Body of pancreas (tissue), 4 donors: ENCODE measurements at regions not wholly inside any gene's neighbourhood (a gene's known extent, or its start where the extent isn't known, plus 50 kb on each side); places are given as distances from the start of the nearest gene placed in this dataset.

Source experiments
- ATAC-seq: fragments of 150-250 bp; one replicate; pipeline ENCODE4 v1.9.1; 2016
- DNase-seq, 4 donors: peaks; one replicate each; pipeline ENCODE4 v3.0.0-alpha.2; 2019
- H3K27ac ChIP-seq, 4 donors: fragments of 200-600 bp; sonication (generic); 1 replicate in 3 of 4; 2 replicates in 1 of 4; pipeline versions ENCODE4 v1.5.1 to v1.6.1; 2016 to 2019; ENCODE audit warnings: mild to moderate bottlenecking in 1 of 4, mixed read lengths in 1 of 4, moderate library complexity in 1 of 4
- H3K27me3 ChIP-seq, 2 donors: fragments of 200-600 bp; sonication (generic); one replicate each; pipeline ENCODE4 v1.6.0; 2016; ENCODE audit warnings: mild to moderate bottlenecking in 1 of 2
- H3K36me3 ChIP-seq, 2 donors: fragments of 200-600 bp; sonication (generic); replicated peaks in 1 of 2; 2 replicates each; pipeline ENCODE4 v1.5.1; 2016; ENCODE audit warnings: low read depth in 2 of 2; ENCODE audit not compliant: insufficient read depth in 1 of 2
- H3K4me1 ChIP-seq: fragments of 200-600 bp; sonication (generic); one replicate; pipeline ENCODE4 v1.6.0; 2016
- H3K4me3 ChIP-seq, 2 donors: fragments of 200-600 bp; sonication (generic); 1 replicate in 1 of 2; 2 replicates in 1 of 2; pipeline ENCODE4 v1.5.1; 2016 to 2019
- H3K9me3 ChIP-seq, 3 donors: fragments of 200-600 bp; sonication (generic); 1 replicate in 2 of 3; 2 replicates in 1 of 3; pipeline ENCODE4 v1.5.1; 2016
- POLR2A ChIP-seq, 3 donors: fragments of 450-650 bp; IDR thresholded peaks; one replicate each; pipeline ENCODE4 v1.6.1; 2016; ENCODE audit warnings: antibody characterized with exemption in 3 of 3, mild to moderate bottlenecking in 2 of 3
- WGBS, 2 donors: methylation state at CpG; one replicate each; pipeline ENCODE4 v1.1.5; 2017; 5-methylcytosine and 5-hydroxymethylcytosine counted together
- intact Hi-C: fragments of 100-400 bp; cut with DNase I; formaldehyde crosslinking; loops from one replicate; pipeline ENCODE4 v1.15.1; 2023
- TF ChIP-seq, protein P1 (sequence below), 7 experiments: fragments of 450-650 bp in 4 of 7; fragments of 200-600 bp in 3 of 7; sonication (generic) in 3 of 7; IDR thresholded peaks; one replicate each; pipeline ENCODE4 v1.5.1; 2016 to 2019; ENCODE audit warnings: antibody characterized with exemption in 7 of 7

GRCh38 chr16:86828202-86828601 lies 249.9 kb downstream of the FOXL1 start:
- H3K9me3 ChIP-seq: no peaks in the 10 kb centered on the region
- H3K27me3 ChIP-seq: peaks cover 0 to 4% of the 10 kb centered on the region in 2 donors
- TF ChIP-seq, protein P1, sequence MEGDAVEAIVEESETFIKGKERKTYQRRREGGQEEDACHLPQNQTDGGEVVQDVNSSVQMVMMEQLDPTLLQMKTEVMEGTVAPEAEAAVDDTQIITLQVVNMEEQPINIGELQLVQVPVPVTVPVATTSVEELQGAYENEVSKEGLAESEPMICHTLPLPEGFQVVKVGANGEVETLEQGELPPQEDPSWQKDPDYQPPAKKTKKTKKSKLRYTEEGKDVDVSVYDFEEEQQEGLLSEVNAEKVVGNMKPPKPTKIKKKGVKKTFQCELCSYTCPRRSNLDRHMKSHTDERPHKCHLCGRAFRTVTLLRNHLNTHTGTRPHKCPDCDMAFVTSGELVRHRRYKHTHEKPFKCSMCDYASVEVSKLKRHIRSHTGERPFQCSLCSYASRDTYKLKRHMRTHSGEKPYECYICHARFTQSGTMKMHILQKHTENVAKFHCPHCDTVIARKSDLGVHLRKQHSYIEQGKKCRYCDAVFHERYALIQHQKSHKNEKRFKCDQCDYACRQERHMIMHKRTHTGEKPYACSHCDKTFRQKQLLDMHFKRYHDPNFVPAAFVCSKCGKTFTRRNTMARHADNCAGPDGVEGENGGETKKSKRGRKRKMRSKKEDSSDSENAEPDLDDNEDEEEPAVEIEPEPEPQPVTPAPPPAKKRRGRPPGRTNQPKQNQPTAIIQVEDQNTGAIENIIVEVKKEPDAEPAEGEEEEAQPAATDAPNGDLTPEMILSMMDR (IDR thresholded peaks at IDR 0.05): no peak
- no peak for TF ChIP-seq POLR2A (IDR thresholded peaks at IDR 0.05)
- no peak for ATAC-seq
- 53 to 60% methylated on average over 6 of the region's 6 CpGs for WGBS, 2 donors
- intact Hi-C loops: no loop called here
- H3K36me3 ChIP-seq: no peaks in the 10 kb centered on the region
- H3K27ac ChIP-seq: no peak overlapping the region
- no peak overlapping the region for H3K4me3 ChIP-seq
- no peaks in the 10 kb centered on the region for H3K4me1 ChIP-seq
- DNase-seq: no peak

- intact Hi-C loops: no loop called here
- Histone ChIP-seq H3K27ac (no peak overlapping the region), H3K27me3 (peaks cover 0 to 4% of the 10 kb centered on the region in 2 donors), H3K9me3 (no peaks in the 10 kb centered on the region), H3K4me1 (no peaks in the 10 kb centered on the region), H3K36me3 (no peaks in the 10 kb centered on the region), H3K4me3 (no peak overlapping the region)
- ATAC-seq: no peak
- WGBS, 2 donors: 62 to 74% methylated on average over 11 of the region's 11 CpGs
- TF ChIP-seq, protein P1 (IDR thresholded peaks at IDR 0.05): no peak
- no peak for TF ChIP-seq POLR2A (IDR thresholded peaks at IDR 0.05)
- DNase-seq: no peak
Observed at GRCh38 chr16:86828653-86829052, 250.3 kb downstream of the FOXL1 start.

- Histone ChIP-seq H3K27ac (no peak overlapping the region), H3K4me3 (no peak overlapping the region), H3K36me3 (no peaks in the 10 kb centered on the region), H3K4me1 (no peaks in the 10 kb centered on the region), H3K9me3 (no peaks in the 10 kb centered on the region), H3K27me3 (no peaks in the 10 kb centered on the region)
- no peak for TF ChIP-seq POLR2A (IDR thresholded peaks at IDR 0.05)
- TF ChIP-seq, protein P1 (IDR thresholded peaks at IDR 0.05): no peak
- no peak for ATAC-seq
- DNase-seq: no peak
- intact Hi-C loops: no loop called here
- WGBS, 2 donors: 61 to 73% methylated on average over 5 of the region's 5 CpGs
Observed at GRCh38 chr16:86831366-86831765, 253.0 kb downstream of the FOXL1 start.

DNA sequence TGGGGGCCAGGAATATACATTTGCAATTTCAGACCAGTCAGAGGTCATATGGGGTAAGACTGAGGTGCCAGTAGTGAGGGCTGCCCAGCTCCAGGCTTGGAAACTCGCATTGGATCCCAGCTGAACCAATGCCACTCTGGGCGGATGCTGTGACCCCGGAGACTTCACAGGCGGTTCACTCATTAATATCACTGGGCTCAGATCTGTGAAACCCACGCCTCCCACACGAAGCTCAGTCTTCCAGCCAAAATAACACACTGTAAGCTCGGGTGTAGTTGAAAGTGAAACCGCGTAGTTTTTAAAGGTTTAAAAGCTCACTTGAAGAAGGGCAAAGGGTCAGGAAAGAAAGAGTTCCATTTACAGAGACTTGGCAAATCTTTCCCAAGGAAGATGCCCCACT lies 254.8 kb downstream of the FOXL1 start:
- 48 to 54% methylated on average over 9 of the region's 9 CpGs for WGBS, 2 donors
- Histone ChIP-seq H3K36me3 (no peaks in the 10 kb centered on the region), H3K4me3 (no peak overlapping the region), H3K27ac (no peak overlapping the region), H3K27me3 (no peaks in the 10 kb centered on the region), H3K9me3 (no peaks in the 10 kb centered on the region), H3K4me1 (no peaks in the 10 kb centered on the region)
- DNase-seq (no peak), ATAC-seq (no peak)
- TF ChIP-seq POLR2A (IDR thresholded peaks at IDR 0.05): no peak
- TF ChIP-seq, protein P1 (IDR thresholded peaks at IDR 0.05): no peak
- intact Hi-C loops: no loop called here

DNA sequence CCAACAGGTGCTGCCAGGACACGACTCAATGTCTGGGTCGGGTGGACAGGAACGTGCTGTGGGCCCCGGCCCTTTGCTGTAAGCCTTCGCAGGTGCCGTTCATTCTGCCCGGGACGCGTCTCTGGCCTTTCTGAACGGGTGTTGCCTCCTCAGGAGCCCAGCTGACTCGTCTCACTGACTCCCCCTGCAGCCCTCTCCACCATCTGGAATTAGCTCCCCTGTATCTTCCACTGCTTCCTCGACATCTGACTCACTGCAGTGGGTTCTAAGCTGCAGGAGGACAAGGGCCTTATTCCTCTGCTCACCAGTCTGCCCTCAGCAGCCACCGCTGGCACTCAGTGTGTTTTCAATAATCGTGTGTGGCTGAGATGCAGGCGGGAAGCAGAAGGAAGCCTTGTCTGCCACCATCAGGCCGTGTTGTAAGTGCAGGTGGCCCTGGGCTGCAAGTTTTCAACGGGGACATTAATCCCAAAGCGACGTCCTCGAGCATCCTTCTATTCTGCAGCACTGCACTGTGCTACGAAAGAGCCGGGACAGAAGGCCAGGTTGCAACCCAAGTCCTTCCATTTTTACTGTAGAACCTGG lies 256.2 kb downstream of the FOXL1 start:
- ATAC-seq (no peak), DNase-seq (no peak)
- intact Hi-C loops: no loop called here

More for the DNA sequence above, 256.2 kb downstream of the FOXL1 start:
- Histone ChIP-seq H3K27ac (no peak overlapping the region), H3K9me3 (no peaks in the 10 kb centered on the region), H3K4me3 (no peak overlapping the region), H3K4me1 (no peaks in the 10 kb centered on the region), H3K36me3 (no peaks in the 10 kb centered on the region), H3K27me3 (no peaks in the 10 kb centered on the region)
- TF ChIP-seq POLR2A (IDR thresholded peaks at IDR 0.05): no peak
- TF ChIP-seq, protein P1 (IDR thresholded peaks at IDR 0.05): no peak
- WGBS, 2 donors: 22 to 44% methylated on average over 11 to 22 of the region's 22 CpGs
